GM21786 (cell line): ENCODE measurements at regions not wholly inside any gene's neighbourhood (a gene's known extent, or its start where the extent isn't known, plus 50 kb on each side); places are given as distances from the start of the nearest gene placed in this dataset.
"Not testable (repeated sequence)": the region's sequence is repeated elsewhere in the genome, so short reads cannot be mapped to it uniquely, and the experiment has no call there.

ENCODE experiments used
- ATAC-seq: cut with Tn5 transposase; IDR thresholded peaks from one replicate; pipeline ENCODE4 v1.9.1; 2021; ENCODE audit not compliant: unreplicated experiment

DNA sequence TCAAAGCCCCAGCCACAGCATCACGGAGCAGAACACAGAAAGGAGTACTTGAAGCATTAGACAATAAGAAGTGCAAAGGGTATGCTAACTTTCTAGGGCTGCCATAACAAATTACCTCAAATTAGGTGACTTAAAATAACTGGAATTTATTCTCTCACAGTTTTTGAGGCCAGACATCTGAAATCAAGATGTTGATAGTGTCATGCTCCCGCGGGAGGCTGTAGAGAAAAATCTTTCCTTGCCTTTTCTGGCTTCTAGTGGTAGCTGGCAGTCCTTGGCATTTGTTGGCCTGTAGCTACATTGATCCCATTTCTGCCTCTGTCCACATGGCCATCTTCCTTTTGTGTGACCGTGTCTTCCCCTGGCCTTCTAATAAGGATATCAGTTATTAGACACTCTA, 51.9 kb upstream of the SPDL1 start:
- no peak for ATAC-seq

DNA sequence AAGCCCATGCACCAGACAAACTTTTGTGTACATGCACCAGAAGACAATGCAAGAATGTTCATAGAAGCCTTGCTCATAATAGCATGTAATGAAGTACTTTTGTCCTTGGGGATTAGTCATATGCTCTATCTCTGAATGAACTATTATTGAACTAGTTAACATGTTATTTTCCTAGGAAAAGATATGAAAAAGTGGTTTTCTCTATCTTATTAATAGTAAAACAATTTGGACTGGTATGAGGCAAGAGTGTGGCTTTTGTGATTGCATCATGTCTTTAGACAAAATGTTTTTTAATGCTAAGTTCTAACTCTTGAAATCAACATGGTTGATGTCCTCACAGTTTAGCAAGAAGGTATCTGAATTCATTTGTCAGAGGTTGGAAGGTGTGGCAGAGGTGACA, 55.7 kb upstream of the SPDL1 start:
- ATAC-seq, result no peak

DNA sequence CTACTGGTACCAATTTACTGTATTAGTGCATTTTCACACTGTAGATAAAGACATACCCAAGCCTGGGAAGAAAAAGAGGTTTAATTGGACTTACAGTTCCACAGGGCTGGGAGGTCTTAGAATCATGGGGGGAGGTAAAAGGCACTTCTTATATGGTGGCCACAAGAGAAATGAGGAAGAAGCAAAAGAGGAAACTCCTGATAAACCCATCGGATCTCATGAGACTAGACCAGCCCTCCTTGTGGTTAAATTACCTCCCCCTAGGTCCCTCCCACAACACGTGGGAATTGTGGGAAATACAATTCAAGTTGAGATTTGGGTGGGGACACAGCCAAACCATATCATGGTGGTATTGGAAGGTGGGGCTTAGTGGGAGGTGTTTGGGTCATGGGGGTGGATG, 56.5 kb upstream of the SPDL1 start:
- ATAC-seq, result no peak

DNA sequence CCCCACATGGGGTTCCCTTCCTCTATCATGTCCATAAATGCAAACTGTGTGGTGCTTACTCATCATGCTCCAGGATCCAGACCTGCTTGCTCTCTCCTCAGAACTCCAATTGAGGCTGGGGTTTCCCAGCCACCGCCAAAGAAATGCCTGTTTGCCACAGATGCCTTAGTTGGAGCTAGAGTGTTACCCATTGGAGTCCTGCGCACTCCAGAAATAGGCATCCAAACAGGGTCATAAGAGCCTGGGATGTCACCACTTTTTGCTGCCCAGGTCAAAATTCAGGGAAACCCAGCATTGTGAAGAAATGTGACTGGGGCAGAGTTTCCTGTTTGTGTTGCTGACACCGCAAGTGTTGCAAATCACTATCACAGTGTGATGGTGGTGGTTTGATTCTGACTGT, 60.7 kb upstream of the SPDL1 start:
- no peak for ATAC-seq

DNA sequence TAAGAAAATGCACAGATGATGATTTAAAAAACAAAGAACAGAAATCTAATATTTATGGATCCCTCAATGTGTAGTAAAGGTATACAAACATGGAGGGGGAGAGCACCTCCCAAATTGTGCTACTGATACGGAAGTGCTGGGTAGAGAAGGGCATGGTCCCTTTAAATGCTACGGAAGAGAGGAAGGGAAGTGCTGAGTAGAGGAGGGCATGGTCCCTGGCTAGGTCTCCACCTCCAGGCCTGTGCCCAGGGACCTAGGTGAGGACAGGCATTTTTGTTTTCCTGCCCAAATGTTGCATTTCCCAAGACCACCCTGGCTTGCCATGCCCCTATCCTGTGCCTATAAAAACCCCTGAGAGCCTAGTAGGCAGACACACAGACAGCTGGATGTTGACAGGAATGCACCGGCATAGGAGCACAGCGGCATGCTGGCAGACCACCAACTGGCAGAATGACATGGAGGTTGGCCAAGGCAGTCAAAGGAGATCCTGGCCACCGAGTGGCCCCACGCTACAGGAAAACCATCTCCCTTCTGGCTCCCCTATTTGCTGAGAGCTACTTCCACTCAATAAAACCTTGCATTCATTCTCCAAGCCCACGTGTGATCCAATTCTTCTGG, 62.1 kb upstream of the SPDL1 start:
- ATAC-seq, result no peak

DNA sequence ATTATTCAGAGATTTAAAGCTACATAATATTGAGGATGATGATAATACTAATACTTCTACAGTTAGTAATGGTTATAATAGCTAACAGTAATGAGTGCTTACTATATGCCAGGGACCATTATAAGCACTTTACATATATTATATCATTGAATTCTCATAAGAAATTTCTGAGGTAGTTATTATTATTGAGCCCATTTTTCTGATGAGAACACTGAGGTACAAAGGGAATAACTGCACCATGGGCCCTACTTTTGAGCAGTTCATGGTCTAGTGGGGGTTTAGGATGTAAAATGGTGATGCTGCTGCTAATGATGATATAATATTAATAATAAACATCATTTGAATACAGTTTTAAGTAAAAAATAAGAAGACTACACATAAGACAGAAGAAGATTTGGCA, 64.2 kb upstream of the SPDL1 start:
- no peak for ATAC-seq

DNA sequence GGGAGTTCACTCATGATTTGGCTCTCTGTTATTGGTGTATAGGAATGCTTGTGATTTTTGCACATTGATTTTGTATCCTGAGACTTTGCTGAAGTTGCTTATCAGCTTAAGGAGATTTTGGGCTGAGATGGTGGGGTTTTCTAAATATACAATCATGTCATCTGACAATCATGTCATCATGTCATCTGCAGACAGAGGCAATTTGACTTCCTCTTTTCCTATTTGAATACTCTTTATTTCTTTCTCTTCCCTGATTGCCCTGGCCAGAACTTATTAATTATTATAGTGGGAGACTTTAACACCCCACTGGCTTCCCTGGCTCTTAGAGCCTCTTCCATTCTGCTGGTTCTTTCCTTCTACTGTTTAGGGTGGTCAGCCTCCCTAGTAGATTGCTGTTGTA, 64.8 kb upstream of the SPDL1 start:
- ATAC-seq, result not testable (repeated sequence)

DNA sequence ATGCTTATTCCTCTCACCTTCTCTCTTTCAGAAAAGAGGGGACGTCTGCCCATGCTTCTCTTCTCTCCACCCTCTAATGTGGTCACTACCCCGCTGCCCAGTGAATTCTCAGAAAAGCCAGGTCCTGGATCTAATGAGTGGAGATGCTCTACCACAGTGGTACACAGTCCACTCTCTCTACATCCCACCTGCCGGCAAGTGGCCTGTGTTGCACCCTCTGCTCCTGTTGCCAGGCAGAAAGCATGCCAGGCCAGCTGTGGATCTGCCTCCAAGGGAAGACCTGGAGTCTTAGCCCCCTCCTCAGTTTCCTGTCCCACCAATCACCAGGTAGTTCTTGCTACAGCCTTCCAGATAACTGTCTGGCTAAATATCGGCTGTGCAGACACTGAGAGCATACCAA, 71.2 kb upstream of the SPDL1 start:
- ATAC-seq, result no peak

DNA sequence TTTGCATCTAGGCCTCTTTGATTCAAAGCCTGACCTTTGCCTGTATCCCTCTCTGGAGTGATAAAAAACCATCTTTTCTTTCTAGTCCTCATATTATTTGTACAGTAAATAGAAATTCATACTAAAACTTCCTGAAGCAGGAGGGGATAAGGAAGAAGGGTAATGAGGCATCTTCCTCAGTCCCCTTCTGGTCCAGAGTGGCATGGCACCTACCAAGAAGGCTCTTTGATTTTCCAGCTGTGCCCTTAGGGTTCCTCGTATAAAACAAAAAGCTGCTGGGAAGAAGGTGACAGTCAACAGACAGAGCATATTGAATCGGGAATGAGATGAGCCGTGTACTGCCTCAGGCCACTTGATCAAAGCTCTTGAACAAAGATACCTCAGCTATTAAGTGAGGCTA, 71.9 kb upstream of the SPDL1 start:
- no peak for ATAC-seq

DNA sequence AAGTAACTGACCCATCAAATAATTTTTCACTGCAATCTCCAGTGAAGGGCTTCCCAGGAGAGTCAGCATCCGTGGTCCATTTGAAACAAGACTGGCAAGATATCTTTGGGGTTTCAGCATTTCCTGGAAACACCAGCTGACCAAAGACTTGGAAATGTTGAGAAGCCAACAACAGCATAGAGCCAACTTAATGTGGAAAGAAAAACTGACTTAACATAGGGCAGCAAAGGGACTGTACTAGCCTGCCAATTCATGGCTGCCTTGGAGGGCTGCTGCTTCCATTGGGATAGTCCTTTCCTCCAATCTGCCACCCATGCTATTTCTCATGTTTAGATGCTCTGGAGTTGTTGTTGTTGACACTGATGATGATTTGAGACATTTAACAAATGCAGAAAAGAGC, 76.5 kb upstream of the SPDL1 start:
- ATAC-seq, result no peak

DNA sequence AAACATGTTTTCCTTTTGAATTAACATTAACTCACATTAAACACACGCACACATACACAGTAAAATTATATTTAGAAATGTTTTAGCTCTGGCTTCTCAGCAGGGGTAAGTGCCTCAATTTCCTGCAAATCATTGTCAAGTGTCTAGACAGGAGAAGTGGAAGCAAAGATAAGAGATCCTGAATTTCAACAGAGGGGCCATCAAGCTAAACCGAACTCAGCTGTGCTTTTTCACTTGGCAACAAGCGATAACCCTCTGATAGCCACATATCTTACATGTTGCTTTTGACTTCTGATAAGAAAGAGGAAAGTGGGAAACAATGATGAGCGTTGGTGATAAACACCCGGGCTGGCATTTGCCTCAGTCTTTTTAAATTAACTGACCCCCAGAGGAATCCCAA, 79.7 kb upstream of the SPDL1 start:
- no peak for ATAC-seq

DNA sequence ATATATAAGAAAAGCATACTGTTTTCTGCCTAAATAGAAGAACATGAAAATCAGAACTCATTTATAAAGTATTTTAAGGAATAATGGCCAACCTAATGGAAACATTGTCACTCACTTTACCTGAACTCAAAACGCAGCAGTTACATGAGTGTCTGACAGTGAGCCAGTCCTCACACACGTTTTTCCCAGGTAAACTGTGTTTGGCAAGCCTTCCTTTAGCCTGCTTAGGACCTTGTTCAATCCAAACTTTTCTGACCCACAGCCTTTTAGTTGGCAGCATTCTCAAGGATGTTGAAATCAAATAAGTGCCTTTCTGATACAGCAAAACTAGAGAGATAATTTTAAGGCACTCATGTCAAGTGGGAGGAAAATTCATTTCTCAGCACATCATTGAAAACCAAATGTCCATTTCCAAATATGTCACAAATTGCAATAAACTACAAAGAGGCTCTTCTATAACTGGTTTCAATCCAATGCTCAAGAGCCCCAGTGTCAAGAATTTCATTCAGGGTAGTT, 83.5 kb upstream of the SPDL1 start:
- no peak for ATAC-seq

DNA sequence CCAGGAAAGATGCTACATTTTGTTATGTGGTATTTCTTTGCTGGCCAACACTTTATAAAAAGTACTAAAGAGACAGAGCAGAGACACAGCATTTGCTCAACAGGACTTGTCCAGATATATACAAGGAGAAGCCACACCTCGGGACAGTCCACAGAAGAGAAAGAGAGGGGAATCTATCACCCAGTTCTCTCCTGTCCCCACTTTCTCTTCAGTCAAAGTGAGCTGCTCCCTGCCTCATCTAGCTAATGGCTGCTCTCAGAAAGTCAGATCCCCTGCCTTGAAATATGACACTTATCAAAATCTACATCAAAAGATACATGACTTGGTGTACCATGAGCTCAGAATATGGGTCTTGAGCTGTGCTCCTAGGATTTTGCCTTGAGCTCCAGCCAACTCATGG, 86.7 kb upstream of the SPDL1 start:
- ATAC-seq, result no peak

DNA sequence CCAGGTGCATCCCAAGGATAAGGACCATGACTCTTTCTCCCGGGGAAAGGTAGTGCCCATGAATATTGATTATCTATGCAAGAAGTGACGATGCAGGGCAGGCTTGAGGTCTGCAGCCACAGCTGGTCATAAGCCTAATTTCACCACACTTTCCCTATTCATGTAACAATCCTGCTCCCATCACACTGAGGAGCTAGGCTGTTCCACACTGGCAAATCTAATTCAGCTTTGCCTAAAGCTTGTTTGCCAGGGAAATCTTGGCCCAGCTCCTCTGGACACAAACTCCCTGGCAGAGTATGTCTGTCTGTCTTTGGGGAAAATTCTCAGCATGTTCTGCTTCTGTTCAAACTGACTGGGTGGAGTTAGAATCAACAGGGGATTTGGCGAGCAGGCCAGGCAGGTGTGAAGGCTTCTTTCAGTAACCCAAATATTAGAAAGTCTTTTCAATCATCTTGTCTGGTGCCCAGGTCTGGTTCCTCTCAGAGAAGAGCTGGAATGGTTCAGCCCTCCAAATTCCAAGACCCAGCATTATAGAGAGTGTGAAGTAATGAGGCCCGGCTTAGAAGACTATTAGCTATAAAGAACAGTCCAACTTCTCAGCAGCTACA, 88.5 kb upstream of the SPDL1 start:
- ATAC-seq, result no peak

DNA sequence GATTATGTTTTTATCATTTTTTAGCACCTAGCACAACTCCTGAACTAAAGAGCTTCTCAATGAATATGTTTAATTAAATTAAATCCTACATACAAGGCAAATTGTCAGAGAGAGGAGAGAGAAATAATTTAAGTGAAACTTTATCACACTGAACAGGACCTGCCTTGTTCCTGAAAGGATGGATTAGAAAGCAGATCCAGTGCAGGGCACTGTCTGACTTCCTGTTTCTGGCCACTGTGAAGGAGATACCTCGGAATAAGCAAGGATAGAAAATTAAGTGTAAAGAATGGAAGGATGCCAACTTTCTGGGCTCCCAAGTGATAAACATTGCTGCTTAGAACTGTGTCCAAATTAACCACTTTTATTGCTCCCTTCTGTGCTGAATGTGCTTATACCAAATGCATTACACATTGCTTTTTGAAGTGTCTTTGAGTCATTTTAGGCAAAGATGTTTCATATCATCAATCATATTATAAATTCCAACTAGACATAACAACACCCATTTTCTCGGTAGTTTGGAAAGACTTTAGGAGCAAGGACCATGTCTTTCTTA, 89.1 kb upstream of the SPDL1 start:
- no peak for ATAC-seq

DNA sequence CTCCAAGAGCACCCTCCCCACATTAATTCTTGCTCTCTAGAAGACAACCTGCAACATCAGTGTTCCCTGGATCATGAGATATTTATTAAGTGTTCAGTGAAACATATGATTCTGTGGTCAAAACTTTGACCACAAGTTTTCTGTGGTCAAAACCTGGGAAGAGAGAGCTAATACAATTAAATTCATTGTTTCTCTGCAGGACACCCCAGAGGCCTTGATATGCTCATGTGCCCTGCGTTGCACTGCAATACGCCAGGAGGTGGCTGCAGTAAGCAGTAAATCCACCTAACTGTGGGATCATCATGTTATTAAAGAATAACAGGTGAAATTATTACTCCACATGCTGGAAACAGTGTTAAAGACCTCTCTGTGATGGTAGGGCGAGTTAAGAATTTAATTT, 109.3 kb upstream of the SPDL1 start:
- no peak for ATAC-seq

DNA sequence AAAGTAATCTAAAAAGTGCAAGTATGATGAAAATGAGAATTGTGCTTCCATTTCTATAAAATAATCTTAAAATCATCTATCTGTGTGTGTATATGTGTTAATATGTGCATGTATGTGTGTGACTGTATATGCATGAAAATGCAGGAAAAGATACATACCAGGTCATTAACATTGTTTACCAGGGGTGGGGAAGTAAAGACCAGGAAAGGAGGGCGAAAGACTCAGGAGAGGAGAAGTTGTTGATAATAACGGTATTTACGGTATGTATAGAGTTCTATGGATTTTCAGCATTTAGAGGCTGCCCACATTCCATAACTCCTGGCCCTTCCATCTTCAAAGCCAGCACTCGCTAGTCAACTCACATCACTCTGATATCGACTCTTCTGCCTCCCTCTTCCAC, 111.0 kb upstream of the SPDL1 start:
- no peak for ATAC-seq

DNA sequence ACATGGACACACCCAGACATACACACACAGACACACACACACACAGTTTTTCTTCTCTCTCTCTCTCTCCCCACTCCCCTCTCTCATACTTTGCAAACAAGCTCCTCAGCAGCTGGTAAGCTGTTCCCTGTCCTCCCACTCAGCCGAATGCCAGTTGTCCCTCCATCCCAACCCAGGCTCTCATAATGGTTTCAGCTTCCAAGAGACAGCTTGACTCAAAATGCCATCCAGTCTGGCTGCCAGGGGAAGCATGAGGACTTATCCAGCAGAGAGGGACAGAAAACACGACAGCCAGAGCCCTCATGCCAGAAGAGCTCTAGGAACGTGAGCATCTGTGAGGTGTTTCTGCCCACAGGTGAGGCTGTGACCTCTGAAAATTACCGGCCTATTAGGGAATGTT, 112.6 kb upstream of the SPDL1 start:
- no peak for ATAC-seq

DNA sequence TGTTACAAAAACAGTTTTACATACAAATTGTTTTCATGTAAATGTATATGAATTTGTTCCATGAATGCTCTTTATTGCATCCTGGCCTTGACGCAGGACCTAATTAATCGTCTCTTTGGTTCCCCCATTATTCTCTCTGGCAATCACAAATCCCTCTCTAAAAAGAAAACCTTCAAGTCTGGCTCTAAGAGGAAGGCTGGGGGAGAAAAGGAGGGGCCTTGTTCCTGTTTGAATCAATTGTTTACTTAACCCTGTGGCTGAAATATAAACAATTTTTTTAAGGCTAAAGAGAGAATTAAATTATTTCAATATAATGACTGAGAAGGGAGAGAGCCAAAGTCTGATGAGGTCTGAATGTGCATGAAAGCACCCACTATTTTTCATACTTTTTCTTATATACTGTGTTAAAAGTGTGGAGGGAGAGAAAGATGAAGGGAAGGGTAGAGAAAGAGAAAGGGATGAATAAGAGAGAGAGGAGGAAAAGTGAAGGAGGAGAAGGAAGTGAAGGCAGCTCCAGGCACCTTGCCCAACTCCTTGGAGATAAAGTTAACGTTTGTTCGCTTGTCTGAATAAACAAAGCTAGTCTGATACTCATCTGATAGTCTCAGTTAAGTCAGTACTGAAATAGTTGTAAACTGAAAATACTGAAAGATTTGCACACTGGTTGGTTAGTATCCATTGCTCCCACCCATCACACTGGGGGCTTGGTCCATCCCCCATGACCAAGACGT, 116.4 kb upstream of the SPDL1 start:
- ATAC-seq, result no peak

DNA sequence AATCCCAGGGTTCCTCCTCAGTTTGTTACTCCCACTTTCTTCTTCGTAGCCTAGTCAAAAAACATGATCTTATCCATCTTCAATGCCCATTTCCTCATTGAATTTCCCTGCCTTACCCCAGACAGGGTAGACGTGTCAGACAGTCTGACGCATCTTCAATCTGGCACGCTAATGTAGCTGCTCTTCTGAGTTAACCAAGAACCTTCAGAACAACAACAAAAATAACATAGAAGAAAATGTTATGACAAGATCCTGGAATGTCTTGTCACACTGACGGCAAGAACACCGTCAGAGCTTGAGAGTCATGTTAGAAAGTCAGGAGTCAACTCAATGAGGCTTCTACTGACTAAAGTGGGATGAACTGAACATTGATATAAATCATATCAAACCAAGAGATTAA, 122.7 kb upstream of the SPDL1 start:
- no peak for ATAC-seq

DNA sequence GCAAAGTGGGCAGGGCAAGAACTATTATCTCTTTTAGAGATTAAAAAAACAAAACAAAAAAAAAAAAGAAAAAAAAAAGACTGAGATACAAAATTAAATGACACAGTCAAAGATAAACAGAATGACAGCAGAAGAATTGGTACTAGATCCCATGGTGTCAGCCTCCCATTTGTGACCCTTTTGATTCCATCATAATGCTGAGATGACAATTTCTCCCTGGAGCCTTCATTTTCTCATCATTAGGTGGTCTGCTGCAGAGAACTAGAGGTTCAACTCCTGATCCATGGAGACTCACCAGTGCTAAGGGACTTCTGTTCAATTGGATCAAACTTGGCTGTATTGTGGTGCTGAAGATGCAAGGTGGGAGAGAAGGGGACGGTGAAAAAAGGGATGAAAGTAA, 123.5 kb upstream of the SPDL1 start:
- ATAC-seq, result no peak

DNA sequence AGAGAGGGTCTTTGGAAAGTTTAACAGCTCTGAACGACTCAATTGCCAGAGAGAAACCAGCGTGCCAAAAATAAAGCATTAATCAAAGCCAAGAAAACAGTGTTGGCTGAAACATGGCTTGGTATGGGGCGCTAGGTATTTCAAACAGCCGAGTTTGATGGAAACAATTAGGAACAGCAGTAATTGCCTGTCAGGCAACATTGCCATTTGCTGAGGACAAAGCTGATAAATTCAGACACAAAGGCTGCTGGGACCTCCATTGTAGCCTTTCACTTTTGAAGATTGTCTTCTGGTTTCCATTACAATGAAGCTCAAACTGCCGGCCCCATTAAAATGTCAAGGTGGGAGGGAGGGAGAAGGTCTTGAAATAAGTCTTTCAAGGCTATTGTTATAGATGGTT, 125.4 kb upstream of the SPDL1 start:
- ATAC-seq, result no peak
